ENCODE measurements at regions not wholly inside any gene's neighbourhood (a gene's known extent, or its start where the extent isn't known, plus 50 kb on each side); places are given as distances from the start of the nearest gene placed in this dataset.

GRCh38 chr12:27900920-27901879 is 71.3 kb downstream of the PTHLH start:
- no peak for TF ChIP-seq CTCF (IDR thresholded peaks at IDR 0.05; ENCODE audit: low read depth, low read length)
- no peak for DNase-seq (ENCODE audit: extremely low read depth, low read depth)

- TF ChIP-seq CTCF (IDR thresholded peaks at IDR 0.05; ENCODE audit: low read depth, low read length), result no peak
- peak; percentile 73 for DNase-seq (ENCODE audit: extremely low read depth, low read depth)
These were observed 73.3 kb downstream of the PTHLH start for GRCh38 chr12:27899151-27899661.

- DNase-seq (ENCODE audit: extremely low read depth, low read depth), result no peak
- no peak for TF ChIP-seq CTCF (IDR thresholded peaks at IDR 0.05; ENCODE audit: low read depth, low read length)
These were observed 74.5 kb downstream of the PTHLH start for GRCh38 chr12:27898022-27898421.

DNA sequence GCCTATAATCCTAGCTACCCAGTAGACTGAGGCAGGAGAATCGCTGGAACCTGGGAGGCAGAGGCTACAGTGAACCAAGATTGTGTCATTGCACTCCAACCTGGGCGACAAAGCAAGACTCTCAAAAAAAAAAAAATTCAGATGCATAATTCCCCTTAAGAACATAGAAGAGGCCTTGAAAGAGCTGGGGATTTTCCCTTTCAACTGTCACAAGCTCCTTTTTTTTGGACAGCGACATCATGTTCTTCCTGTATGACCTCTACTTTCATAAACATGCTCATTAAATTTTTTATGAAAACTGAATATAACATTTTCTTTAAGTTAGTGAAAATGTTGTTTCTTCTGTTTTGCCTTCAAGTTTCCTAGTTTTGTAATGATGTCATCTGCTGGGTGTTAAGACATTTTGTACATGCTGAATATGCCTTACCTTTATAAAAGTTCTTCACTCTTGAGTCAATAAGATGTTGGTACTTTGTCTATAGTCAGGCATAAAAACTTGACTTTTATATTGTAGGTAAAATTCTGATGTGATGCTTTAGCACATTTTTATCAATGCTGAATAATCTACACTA is 76.0 kb downstream of the PTHLH start:
- TF ChIP-seq CTCF (IDR thresholded peaks at IDR 0.05; ENCODE audit: low read depth, low read length), result no peak
- no peak for DNase-seq (ENCODE audit: extremely low read depth, low read depth)

GRCh38 chr12:27894309-27894708 is 78.2 kb downstream of the PTHLH start:
- DNase-seq (ENCODE audit: extremely low read depth, low read depth), result no peak
- TF ChIP-seq CTCF (IDR thresholded peaks at IDR 0.05; ENCODE audit: low read depth, low read length), result no peak

DNA sequence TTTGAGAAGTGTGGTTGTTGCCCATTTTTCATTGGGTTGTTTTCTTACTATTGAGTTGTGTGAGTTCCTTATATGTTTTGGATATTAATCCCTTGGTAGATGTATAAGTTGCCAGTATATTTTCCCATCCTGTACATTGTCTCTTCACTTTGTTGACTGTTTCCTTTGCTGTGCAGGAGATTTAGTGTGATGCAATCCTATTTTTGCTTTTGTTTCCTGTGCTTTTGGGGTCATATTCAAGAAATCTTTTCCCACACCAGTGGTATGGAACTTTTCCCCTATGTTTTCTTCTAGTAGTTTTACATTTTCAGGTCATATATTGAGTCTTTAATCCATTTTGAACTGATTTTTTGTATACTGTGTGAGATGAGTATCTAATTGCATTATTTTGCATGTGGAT is 92.8 kb downstream of the PTHLH start:
- no peak for DNase-seq (ENCODE audit: extremely low read depth, low read depth)
- no peak for TF ChIP-seq CTCF (IDR thresholded peaks at IDR 0.05; ENCODE audit: low read depth, low read length)

DNA sequence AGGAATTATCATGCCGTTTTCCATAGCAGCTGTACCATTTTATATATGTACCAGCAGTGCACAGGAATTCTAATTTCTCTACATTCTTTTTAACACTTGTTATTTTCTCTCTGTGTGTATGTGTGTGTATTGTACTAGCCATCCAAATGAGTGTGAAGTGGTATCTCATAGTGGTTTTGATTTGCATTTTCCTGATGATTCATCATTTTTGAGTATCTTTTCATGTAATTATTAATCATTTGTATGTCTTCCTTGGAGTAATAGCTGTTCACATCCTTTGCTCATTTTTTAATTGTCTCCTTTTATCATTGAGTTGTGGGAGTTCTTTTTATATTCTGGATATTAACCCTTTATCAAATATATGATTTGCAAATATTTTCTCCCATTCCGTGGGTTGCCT is 95.6 kb upstream of the MANSC4 start:
- no peak for TF ChIP-seq CTCF (IDR thresholded peaks at IDR 0.05; ENCODE audit: low read depth, low read length)
- no peak for DNase-seq (ENCODE audit: extremely low read depth, low read depth)

Data from AG09319 (cell line).